CD8-positive, alpha-beta memory T cell (primary cell): ENCODE measurements at regions not wholly inside any gene's neighbourhood (a gene's known extent, or its start where the extent isn't known, plus 50 kb on each side); places are given as distances from the start of the nearest gene placed in this dataset.

Experiments used
- CTCF ChIA-PET: fragments of 350-600 bp; sonication (Branson Sonifier 250); formaldehyde crosslinking; loops from one replicate; lab custom pipeline; 2021; ENCODE audit warnings: antibody characterized with exemption; lab: Charles Lee
- POLR2A ChIA-PET: fragments of 350-600 bp; sonication (Branson Sonifier 250); formaldehyde crosslinking; loops from one replicate; lab custom pipeline; 2021; ENCODE audit warnings: antibody characterized with exemption; lab: Charles Lee
- DNase-seq, 5 donors: peaks; one replicate each; pipeline versions ENCODE4 v3.0.0 to v3.0.0-alpha.2; 2020 to 2022; ENCODE audit warnings: mixed read lengths in 1 of 5
- H3K27ac ChIP-seq: one replicate; pipeline ENCODE4 v1.7.0; 2013; ENCODE audit warnings: low read depth, mild to moderate bottlenecking, low read length, moderate library complexity
- H3K27me3 ChIP-seq: 2 replicates; pipeline ENCODE4 v1.7.0; 2013; ENCODE audit warnings: low read length, mild to moderate bottlenecking; ENCODE audit not compliant: insufficient read depth, poor library complexity, severe bottlenecking
- H3K36me3 ChIP-seq: 2 replicates; pipeline ENCODE4 v1.7.0; 2013; ENCODE audit warnings: mild to moderate bottlenecking, low read length, moderate library complexity; ENCODE audit not compliant: insufficient read depth
- H3K4me1 ChIP-seq: 2 replicates; pipeline ENCODE4 v1.7.0; 2013; ENCODE audit warnings: mild to moderate bottlenecking, low read length, moderate library complexity; ENCODE audit not compliant: insufficient read depth
- H3K4me3 ChIP-seq: 2 replicates; pipeline ENCODE4 v1.7.0; 2013; ENCODE audit warnings: mild to moderate bottlenecking, low read length
- H3K9me3 ChIP-seq: 2 replicates; pipeline ENCODE4 v1.7.0; 2013; ENCODE audit warnings: mild to moderate bottlenecking, low read length
- H3K27ac Mint-ChIP-seq, 8 donors: one replicate each; pipeline ENCODE4 v1.8.0; 2020 to 2021; ENCODE audit warnings: mixed read lengths in 8 of 8, mild to moderate bottlenecking in 6 of 8, inconsistent platforms in 3 of 8, moderate library complexity in 3 of 8
- H3K27me3 Mint-ChIP-seq, 2 donors: one replicate each; pipeline ENCODE4 v1.8.0; 2020 to 2021; ENCODE audit warnings: mixed read lengths in 2 of 2, mild to moderate bottlenecking in 1 of 2, moderate library complexity in 1 of 2
- H3K36me3 Mint-ChIP-seq, 3 donors: one replicate each; pipeline ENCODE4 v1.8.0; 2020 to 2021; ENCODE audit warnings: mixed read lengths in 3 of 3, inconsistent platforms in 1 of 3, mild to moderate bottlenecking in 1 of 3
- H3K4me1 Mint-ChIP-seq, 3 donors: one replicate each; pipeline ENCODE4 v1.8.0; 2020 to 2021; ENCODE audit warnings: mixed read lengths in 3 of 3, inconsistent platforms in 1 of 3, mild to moderate bottlenecking in 1 of 3
- H3K4me3 Mint-ChIP-seq, 7 donors: one replicate each; pipeline ENCODE4 v1.8.0; 2020 to 2021; ENCODE audit warnings: mixed read lengths in 7 of 7, mild to moderate bottlenecking in 6 of 7, moderate library complexity in 4 of 7, inconsistent platforms in 2 of 7
- H3K9me3 Mint-ChIP-seq, 5 donors: one replicate each; pipeline ENCODE4 v1.8.0; 2020 to 2022; ENCODE audit warnings: mixed read lengths in 5 of 5, mild to moderate bottlenecking in 3 of 5, moderate library complexity in 2 of 5, inconsistent platforms in 1 of 5

- Mint-ChIP-seq H3K36me3 (no peaks in the 10 kb centered on the region), H3K4me1 (peaks cover 0 to 1% (median 0%) of the 10 kb centered on the region in 3 donors), H3K27ac (no peak overlapping the region), H3K27me3 (no peaks in the 10 kb centered on the region), H3K9me3 (no peaks in the 10 kb centered on the region), H3K4me3 (no peak overlapping the region)
- ChIA-PET POLR2A (no interaction called here), CTCF (interaction anchor here (1.4 kb wide), 1 partner anchor 11 kb away, joined by 5 read pairs; no protein-coding TSS in a partner anchor)
- Histone ChIP-seq H3K36me3 (no peaks in the 10 kb centered on the region), H3K27ac (no peak overlapping the region), H3K9me3 (no peaks in the 10 kb centered on the region), H3K4me3 (no peak overlapping the region), H3K4me1 (no peaks in the 10 kb centered on the region), H3K27me3 (no peaks in the 10 kb centered on the region)
- peak in 1 of 5 donors; percentile 20 for DNase-seq
These were observed 258.7 kb upstream of the ARRDC3 start for GRCh38 chr5:91641730-91642350.

DNA sequence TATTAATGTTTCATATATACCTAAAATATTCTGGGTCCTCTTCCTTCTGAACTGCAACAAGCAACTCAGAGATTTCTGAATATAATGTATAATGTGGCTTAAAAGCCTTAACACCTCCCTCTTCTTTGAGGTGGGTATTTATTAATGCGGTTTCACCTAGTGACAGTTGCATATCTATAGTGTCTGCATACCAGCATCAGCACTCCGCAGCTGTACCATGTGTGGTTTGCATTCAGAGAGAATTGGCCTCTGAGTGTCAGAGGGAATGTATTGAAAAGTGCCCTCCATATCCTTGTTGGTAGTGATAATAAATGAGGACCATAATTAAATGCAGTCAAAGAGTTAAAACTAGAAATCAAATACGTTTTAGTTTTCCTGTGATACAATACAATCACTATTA, 256.6 kb upstream of the ARRDC3 start:
- no peaks in the 10 kb centered on the region for H3K4me1 ChIP-seq
- H3K4me3 ChIP-seq: no peak overlapping the region
- no peak for DNase-seq
- no peak overlapping the region for H3K27ac Mint-ChIP-seq
- H3K4me3 Mint-ChIP-seq: no peak overlapping the region
- CTCF ChIA-PET: no interaction called here
- H3K9me3 ChIP-seq: no peaks in the 10 kb centered on the region
- H3K36me3 ChIP-seq: no peaks in the 10 kb centered on the region
- H3K27me3 Mint-ChIP-seq: no peaks in the 10 kb centered on the region
- peaks cover 0 to 1% (median 0%) of the 10 kb centered on the region in 3 donors for H3K4me1 Mint-ChIP-seq
- POLR2A ChIA-PET: no interaction called here
- H3K9me3 Mint-ChIP-seq: no peaks in the 10 kb centered on the region
- H3K27me3 ChIP-seq: no peaks in the 10 kb centered on the region
- H3K27ac ChIP-seq: no peak overlapping the region
- no peaks in the 10 kb centered on the region for H3K36me3 Mint-ChIP-seq

DNA sequence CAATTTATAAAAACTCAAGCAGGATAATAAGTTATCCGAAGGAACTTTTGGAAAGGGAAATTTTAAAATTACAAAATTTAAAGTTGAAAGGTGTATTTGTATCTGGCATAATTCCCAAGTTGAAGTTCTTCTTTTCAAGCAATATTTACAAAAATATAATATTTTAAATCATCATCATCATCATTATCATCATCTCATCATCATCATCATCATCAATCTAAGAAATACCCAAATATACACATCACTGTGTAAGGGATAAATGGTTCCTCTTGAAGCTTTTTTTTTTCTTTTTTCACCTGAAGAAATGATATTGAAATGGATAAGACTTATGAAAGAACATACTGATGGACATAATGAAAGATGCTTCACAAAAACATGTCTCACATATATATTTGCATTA, 254.9 kb upstream of the ARRDC3 start:
- Mint-ChIP-seq H3K27me3 (no peaks in the 10 kb centered on the region), H3K36me3 (no peaks in the 10 kb centered on the region), H3K9me3 (no peaks in the 10 kb centered on the region), H3K4me3 (no peak overlapping the region), H3K27ac (no peak overlapping the region), H3K4me1 (peaks cover 0 to 1% (median 0%) of the 10 kb centered on the region in 3 donors)
- Histone ChIP-seq H3K36me3 (no peaks in the 10 kb centered on the region), H3K4me1 (no peaks in the 10 kb centered on the region), H3K4me3 (no peak overlapping the region), H3K9me3 (no peaks in the 10 kb centered on the region), H3K27ac (no peak overlapping the region), H3K27me3 (no peaks in the 10 kb centered on the region)
- ChIA-PET POLR2A (no interaction called here), CTCF (no interaction called here)
- no peak for DNase-seq

DNA sequence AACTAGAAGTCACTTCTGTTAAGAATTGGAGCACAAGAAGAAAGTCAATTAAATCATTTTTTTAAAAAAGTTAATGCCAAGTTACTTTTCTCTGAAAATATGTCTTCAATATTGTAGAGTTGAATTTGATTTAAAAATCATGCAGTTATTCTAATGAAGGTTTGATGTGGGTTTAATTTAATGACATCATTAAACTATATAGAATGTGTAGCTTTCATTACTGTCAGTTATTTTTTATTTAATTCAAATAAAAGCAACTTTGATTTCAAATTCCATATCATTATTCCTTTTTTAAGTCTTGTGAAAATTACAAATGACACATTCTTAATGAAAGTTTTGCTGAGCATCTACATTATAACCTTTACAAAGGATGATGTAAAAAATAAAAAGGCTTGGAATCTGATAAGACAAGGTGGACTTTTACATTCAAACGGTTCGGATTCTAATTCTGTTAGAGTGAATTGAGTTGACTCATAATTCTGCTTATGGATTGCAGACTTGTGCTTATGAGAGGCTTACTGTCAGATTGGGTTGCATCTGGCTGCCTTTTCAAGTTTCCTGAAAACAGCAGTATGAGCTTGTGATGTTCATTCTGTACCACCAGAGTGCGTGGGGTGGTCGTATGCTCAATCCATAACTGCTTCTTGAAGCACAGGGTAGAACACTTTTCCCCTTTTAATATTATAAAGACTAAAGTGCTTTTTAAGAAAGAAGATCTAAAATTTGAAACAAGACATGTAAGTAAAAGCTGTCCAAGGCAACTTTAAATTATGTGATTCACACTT, 253.0 kb upstream of the ARRDC3 start:
- CTCF ChIA-PET: no interaction called here
- no peaks in the 10 kb centered on the region for H3K36me3 Mint-ChIP-seq

GRCh38 chr5:91632871-91633270, 249.8 kb upstream of the ARRDC3 start:
- ChIA-PET POLR2A (no interaction called here), CTCF (no interaction called here)
- Mint-ChIP-seq H3K27ac (no peak overlapping the region), H3K4me1 (no peaks in the 10 kb centered on the region), H3K27me3 (no peaks in the 10 kb centered on the region), H3K9me3 (no peaks in the 10 kb centered on the region), H3K36me3 (no peaks in the 10 kb centered on the region), H3K4me3 (no peak overlapping the region)
- no peak overlapping the region for H3K4me3 ChIP-seq
- H3K27ac ChIP-seq: no peak overlapping the region
- no peaks in the 10 kb centered on the region for H3K27me3 ChIP-seq
- no peak for DNase-seq
- no peaks in the 10 kb centered on the region for H3K36me3 ChIP-seq
- no peaks in the 10 kb centered on the region for H3K9me3 ChIP-seq
- no peaks in the 10 kb centered on the region for H3K4me1 ChIP-seq

More for the DNA sequence above, 253.0 kb upstream of the ARRDC3 start:
- H3K9me3 Mint-ChIP-seq: no peaks in the 10 kb centered on the region
- H3K27ac ChIP-seq: no peak overlapping the region
- no peak overlapping the region for H3K4me3 Mint-ChIP-seq
- POLR2A ChIA-PET: no interaction called here
- H3K27me3 ChIP-seq: no peaks in the 10 kb centered on the region
- H3K36me3 ChIP-seq: no peaks in the 10 kb centered on the region
- no peaks in the 10 kb centered on the region for H3K9me3 ChIP-seq
- no peaks in the 10 kb centered on the region for H3K4me1 Mint-ChIP-seq
- no peaks in the 10 kb centered on the region for H3K4me1 ChIP-seq
- no peak overlapping the region for H3K27ac Mint-ChIP-seq
- H3K4me3 ChIP-seq: no peak overlapping the region
- no peak for DNase-seq
- no peaks in the 10 kb centered on the region for H3K27me3 Mint-ChIP-seq

DNA sequence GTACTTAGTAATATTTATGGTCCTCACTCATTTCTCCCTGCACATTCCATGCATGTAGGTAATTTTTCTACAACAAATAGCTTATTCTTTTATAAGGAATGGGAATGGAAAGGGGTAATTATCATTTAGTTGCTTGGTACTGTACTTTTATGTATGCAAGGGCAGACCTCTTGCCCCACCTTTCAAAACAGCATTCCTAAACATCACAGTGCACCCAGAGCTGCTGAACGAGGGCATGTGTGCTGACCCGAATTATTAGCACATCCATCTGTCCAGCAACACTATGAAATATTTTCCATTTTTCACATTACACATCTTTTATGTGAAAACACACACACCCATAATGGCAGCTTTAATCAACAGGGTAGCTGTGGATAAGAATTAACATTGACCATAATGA, 228.6 kb upstream of the ARRDC3 start:
- Histone ChIP-seq H3K4me1 (no peaks in the 10 kb centered on the region), H3K27ac (no peak overlapping the region), H3K9me3 (no peaks in the 10 kb centered on the region), H3K4me3 (no peak overlapping the region), H3K36me3 (no peaks in the 10 kb centered on the region), H3K27me3 (no peaks in the 10 kb centered on the region)
- ChIA-PET POLR2A (no interaction called here), CTCF (no interaction called here)
- peaks cover 0 to 4% (median 0%) of the 10 kb centered on the region in 5 donors for H3K9me3 Mint-ChIP-seq
- no peaks in the 10 kb centered on the region for H3K4me1 Mint-ChIP-seq
- no peak overlapping the region for H3K27ac Mint-ChIP-seq
- no peaks in the 10 kb centered on the region for H3K27me3 Mint-ChIP-seq
- DNase-seq: no peak
- peaks cover 0 to 1% (median 0%) of the 10 kb centered on the region in 3 donors for H3K36me3 Mint-ChIP-seq
- H3K4me3 Mint-ChIP-seq: no peak overlapping the region

DNA sequence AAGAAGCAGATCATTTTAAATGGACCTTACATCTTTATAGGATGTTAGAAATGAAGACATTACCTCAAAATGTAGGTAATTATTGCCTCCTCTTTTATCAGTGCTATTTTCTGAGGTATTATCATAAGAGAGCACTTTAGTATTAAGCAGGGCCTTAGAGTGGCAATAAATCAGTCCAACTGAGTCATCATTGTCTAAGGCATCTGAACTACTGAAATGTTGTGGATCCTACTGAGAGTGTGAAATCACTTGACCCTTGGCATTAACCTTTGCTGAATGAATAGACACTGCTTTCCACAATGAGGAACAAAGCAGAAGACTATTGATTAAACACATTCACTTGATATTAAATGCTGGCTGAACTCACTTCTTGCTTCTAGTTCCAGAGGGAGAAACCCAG, 224.6 kb upstream of the ARRDC3 start:
- no peak overlapping the region for H3K27ac ChIP-seq
- DNase-seq: no peak
- Mint-ChIP-seq H3K36me3 (peaks cover 0 to 1% (median 0%) of the 10 kb centered on the region in 3 donors), H3K4me3 (no peak overlapping the region), H3K27me3 (no peaks in the 10 kb centered on the region), H3K27ac (no peak overlapping the region), H3K4me1 (no peaks in the 10 kb centered on the region), H3K9me3 (peaks cover 0 to 3% (median 0%) of the 10 kb centered on the region in 5 donors)
- H3K36me3 ChIP-seq: no peaks in the 10 kb centered on the region
- no peak overlapping the region for H3K4me3 ChIP-seq
- POLR2A ChIA-PET: no interaction called here
- CTCF ChIA-PET: no interaction called here
- no peaks in the 10 kb centered on the region for H3K27me3 ChIP-seq
- H3K9me3 ChIP-seq: no peaks in the 10 kb centered on the region
- H3K4me1 ChIP-seq: no peaks in the 10 kb centered on the region

DNA sequence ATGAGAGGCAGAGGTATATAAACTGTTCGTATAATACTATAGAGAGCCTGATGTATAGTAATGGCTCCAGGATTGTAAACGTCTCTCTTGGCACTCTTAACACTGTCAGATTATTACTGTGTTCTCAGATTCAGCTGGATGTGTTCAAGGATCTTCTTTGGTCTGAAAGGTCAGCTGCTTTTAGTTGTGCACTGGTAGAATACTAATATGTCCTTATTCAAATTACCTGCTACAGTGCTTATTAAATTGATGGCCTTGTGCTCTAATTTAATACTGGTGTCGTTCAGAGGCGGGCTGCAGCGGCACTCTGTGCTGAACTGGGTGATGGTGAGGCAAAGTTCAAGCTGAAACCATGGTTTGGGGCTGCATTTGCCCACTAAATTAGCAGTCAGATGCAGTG, 216.7 kb upstream of the ARRDC3 start:
- H3K27me3 ChIP-seq: no peaks in the 10 kb centered on the region
- no peaks in the 10 kb centered on the region for H3K36me3 ChIP-seq
- H3K4me1 Mint-ChIP-seq: no peaks in the 10 kb centered on the region
- ChIA-PET POLR2A (no interaction called here), CTCF (interaction anchor here (1.2 kb wide), 1 partner anchor 24 kb away, joined by 3 read pairs; no protein-coding TSS in a partner anchor)
- no peaks in the 10 kb centered on the region for H3K4me1 ChIP-seq
- H3K9me3 ChIP-seq: no peaks in the 10 kb centered on the region
- H3K4me3 Mint-ChIP-seq: no peak overlapping the region
- H3K36me3 Mint-ChIP-seq: peaks cover 0 to 5% (median 0%) of the 10 kb centered on the region in 3 donors
- no peak overlapping the region for H3K27ac ChIP-seq
- no peak overlapping the region for H3K4me3 ChIP-seq
- H3K9me3 Mint-ChIP-seq: peaks cover 5 to 12% (median 7%) of the 10 kb centered on the region in 5 donors
- no peak overlapping the region for H3K27ac Mint-ChIP-seq
- no peaks in the 10 kb centered on the region for H3K27me3 Mint-ChIP-seq
- no peak for DNase-seq
